ENCODE measurements at regions not wholly inside any gene's neighbourhood (a gene's known extent, or its start where the extent isn't known, plus 50 kb on each side); places are given as distances from the start of the nearest gene placed in this dataset.

DNA sequence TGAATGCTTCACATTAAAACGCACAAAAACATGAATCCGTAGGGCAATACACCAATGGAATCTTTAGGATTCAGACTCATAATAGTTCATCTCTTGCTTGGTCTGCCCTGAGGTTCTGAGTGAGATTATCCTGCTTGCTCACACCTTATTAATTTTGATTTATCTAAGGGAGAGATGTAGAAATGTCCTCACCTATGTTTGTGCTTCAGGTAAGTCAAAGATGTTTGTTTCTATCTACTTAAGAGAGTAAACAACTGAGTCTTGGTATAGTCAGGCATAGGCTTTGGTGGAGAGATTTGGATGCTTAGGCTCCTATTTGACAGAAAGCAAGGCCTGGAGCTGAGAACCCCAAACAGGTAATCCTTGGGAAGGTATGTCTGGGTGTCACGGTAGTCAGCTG lies 231.0 kb upstream of the TNP1 start:
- no peak overlapping the region for H3K27ac ChIP-seq
- H3K9me3 ChIP-seq (ENCODE audit: low read depth, low read length): no peaks in the 10 kb centered on the region
- no peaks in the 10 kb centered on the region for H3K36me3 ChIP-seq (ENCODE audit: insufficient read depth, low read length)
- no peak overlapping the region for H3K9ac ChIP-seq (ENCODE audit: insufficient read length)
- TF ChIP-seq POLR2AphosphoS5 (IDR thresholded peaks at IDR 0.05; ENCODE audit: borderline replicate concordance, low read depth, low read length) (no peak), FOXP2 (optimal IDR thresholded peaks at IDR 0.05; ENCODE audit: control extremely low read depth, extremely low read length, insufficient read depth) (no peak), EZH2 (IDR thresholded peaks at IDR 0.05) (no peak)
- no peak overlapping the region for H3K4me3 ChIP-seq
- no peak for DNase-seq (ENCODE audit: low read depth, low spot score)

DNA sequence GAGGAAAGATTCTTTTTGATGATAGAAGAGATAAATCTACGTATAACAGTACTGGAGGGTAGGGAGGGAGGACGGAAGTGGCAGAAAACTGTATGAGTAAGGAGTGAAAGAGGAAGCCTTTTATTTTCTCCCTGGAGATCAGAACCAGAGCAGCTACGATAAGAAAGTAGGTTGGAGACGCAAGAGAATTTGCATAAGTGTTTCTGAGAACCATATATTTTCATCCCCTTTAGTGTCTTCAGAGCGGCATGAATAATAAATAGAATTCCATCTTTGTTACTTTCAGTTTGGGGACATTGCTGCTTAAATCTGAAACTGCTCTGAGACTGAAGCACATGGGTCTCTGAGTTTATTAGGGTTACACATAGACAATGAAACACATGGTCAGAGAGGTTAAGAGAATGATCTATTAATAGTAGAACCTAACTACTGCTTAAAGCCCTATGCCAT lies 230.2 kb upstream of the TNP1 start:
- H3K4me3 ChIP-seq: peak overlapping the region; percentile 66
- peak overlapping the region; percentile 42; the same call in 1 of the 2 replicates for H3K27ac ChIP-seq
- TF ChIP-seq FOXP2 (optimal IDR thresholded peaks at IDR 0.05; ENCODE audit: control extremely low read depth, extremely low read length, insufficient read depth): no peak
- TF ChIP-seq POLR2AphosphoS5 (IDR thresholded peaks at IDR 0.05; ENCODE audit: borderline replicate concordance, low read depth, low read length): no peak
- TF ChIP-seq EZH2 (IDR thresholded peaks at IDR 0.05): no peak
- H3K9ac ChIP-seq (ENCODE audit: insufficient read length): peak overlapping the region; percentile 48
- H3K36me3 ChIP-seq (ENCODE audit: insufficient read depth, low read length): no peaks in the 10 kb centered on the region
- H3K9me3 ChIP-seq (ENCODE audit: low read depth, low read length): no peaks in the 10 kb centered on the region
- peak; percentile 28 for DNase-seq (ENCODE audit: low read depth, low spot score)

DNA sequence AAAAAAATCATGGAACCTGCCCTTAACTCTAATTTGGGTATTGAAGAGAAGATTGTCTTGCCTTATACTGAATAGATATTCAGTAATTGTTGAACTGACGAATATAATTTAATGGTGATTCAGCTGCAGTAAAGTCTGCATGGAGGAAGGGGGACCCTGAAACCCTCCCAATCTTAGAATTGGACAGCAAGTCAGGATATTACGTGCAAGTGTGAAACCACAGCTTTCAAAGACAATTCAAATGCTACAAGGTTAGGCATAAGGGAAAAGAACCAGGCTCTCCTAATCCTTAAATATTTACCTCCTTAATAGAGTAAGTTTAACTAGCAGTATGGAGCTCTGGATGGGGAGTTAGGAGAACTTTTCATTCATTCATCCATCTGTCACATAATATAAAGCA lies 226.9 kb upstream of the TNP1 start:
- no peak for DNase-seq (ENCODE audit: low read depth, low spot score)
- TF ChIP-seq FOXP2 (optimal IDR thresholded peaks at IDR 0.05; ENCODE audit: control extremely low read depth, extremely low read length, insufficient read depth) (no peak), EZH2 (IDR thresholded peaks at IDR 0.05) (no peak), POLR2AphosphoS5 (IDR thresholded peaks at IDR 0.05; ENCODE audit: borderline replicate concordance, low read depth, low read length) (no peak)
- no peak overlapping the region for H3K9ac ChIP-seq (ENCODE audit: insufficient read length)
- no peak overlapping the region for H3K27ac ChIP-seq
- no peaks in the 10 kb centered on the region for H3K9me3 ChIP-seq (ENCODE audit: low read depth, low read length)
- H3K36me3 ChIP-seq (ENCODE audit: insufficient read depth, low read length): no peaks in the 10 kb centered on the region
- no peak overlapping the region for H3K4me3 ChIP-seq

DNA sequence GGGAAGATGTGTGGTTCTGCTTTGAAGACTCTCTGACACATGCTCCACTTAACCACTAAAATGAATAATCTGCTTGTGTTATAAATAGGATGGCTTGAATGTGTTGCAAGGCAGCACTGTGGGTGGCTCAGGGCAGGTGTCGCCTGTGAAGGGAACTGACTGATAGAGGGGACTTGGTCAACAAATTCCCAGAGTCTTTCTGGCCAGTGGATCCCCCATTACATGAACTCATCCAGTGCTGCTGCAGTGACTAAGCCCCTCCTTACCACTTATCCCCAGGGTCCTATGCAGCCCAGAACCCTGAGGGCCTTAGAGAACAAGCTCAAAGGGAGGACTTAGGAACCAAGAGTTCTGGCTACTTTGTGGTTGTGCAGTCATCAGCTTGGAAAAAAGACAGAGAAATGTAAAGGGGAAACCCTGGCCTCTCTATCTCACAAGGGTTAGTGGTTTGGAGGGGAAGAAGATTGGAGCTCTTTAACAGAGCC lies 226.2 kb upstream of the TNP1 start:
- Histone ChIP-seq H3K27ac (no peak overlapping the region), H3K36me3 (ENCODE audit: insufficient read depth, low read length) (no peaks in the 10 kb centered on the region), H3K9me3 (ENCODE audit: low read depth, low read length) (no peaks in the 10 kb centered on the region), H3K4me3 (no peak overlapping the region), H3K9ac (ENCODE audit: insufficient read length) (no peak overlapping the region)
- TF ChIP-seq FOXP2 (optimal IDR thresholded peaks at IDR 0.05; ENCODE audit: control extremely low read depth, extremely low read length, insufficient read depth) (no peak), EZH2 (IDR thresholded peaks at IDR 0.05) (no peak)
- DNase-seq (ENCODE audit: low read depth, low spot score): no peak

DNA sequence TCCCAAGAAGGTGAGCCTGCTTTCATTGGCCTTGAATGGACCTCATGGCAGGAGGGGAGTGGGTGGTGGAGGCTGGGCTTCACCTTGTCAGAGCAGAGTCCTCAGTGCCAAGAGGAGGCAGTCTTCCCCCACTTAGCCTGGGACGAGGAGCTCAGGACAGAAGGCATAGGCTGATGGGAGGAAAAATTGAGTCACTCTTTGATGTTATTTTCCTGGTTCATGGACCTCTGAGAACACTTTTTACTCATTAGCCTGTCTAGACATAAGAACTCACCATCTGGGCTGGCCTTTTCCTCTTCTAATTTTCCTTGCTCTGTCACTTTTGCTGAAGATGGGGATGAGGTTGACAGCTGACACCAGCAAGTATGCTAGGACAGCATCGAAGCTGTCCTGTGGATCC lies 225.7 kb upstream of the TNP1 start:
- no peak for TF ChIP-seq EZH2 (IDR thresholded peaks at IDR 0.05)
- TF ChIP-seq FOXP2 (optimal IDR thresholded peaks at IDR 0.05; ENCODE audit: control extremely low read depth, extremely low read length, insufficient read depth): no peak
- TF ChIP-seq POLR2AphosphoS5 (IDR thresholded peaks at IDR 0.05; ENCODE audit: borderline replicate concordance, low read depth, low read length): no peak
- H3K4me3 ChIP-seq: no peak overlapping the region
- H3K9me3 ChIP-seq (ENCODE audit: low read depth, low read length): no peaks in the 10 kb centered on the region
- no peak overlapping the region for H3K9ac ChIP-seq (ENCODE audit: insufficient read length)
- H3K36me3 ChIP-seq (ENCODE audit: insufficient read depth, low read length): no peaks in the 10 kb centered on the region
- DNase-seq (ENCODE audit: low read depth, low spot score): no peak
- H3K27ac ChIP-seq: no peak overlapping the region

DNA sequence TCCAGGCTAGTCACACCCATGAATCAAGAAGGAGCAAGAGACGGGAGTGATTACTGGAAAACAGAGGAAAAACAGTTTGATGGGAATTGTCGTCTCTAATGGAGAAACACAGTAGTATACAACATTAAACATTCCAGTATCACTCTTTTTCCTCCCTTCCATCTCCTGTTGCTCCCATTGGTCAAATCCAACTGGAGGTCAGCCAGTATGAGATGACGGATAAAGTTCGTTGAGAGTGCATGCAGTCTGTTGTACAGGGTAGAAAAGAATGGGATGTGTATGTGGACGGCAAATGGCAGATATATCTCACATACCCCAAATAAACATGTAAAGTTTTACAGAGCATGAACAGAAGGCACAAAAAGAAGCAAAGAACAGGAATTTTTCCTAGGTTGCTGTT lies 221.9 kb upstream of the TNP1 start:
- DNase-seq (ENCODE audit: low read depth, low spot score): no peak
- no peak overlapping the region for H3K9ac ChIP-seq (ENCODE audit: insufficient read length)
- H3K36me3 ChIP-seq (ENCODE audit: insufficient read depth, low read length): no peaks in the 10 kb centered on the region
- no peak overlapping the region for H3K4me3 ChIP-seq
- no peaks in the 10 kb centered on the region for H3K9me3 ChIP-seq (ENCODE audit: low read depth, low read length)
- no peak for TF ChIP-seq FOXP2 (optimal IDR thresholded peaks at IDR 0.05; ENCODE audit: control extremely low read depth, extremely low read length, insufficient read depth)
- no peak for TF ChIP-seq EZH2 (IDR thresholded peaks at IDR 0.05)
- no peak for TF ChIP-seq POLR2AphosphoS5 (IDR thresholded peaks at IDR 0.05; ENCODE audit: borderline replicate concordance, low read depth, low read length)
- H3K27ac ChIP-seq: no peak overlapping the region

DNA sequence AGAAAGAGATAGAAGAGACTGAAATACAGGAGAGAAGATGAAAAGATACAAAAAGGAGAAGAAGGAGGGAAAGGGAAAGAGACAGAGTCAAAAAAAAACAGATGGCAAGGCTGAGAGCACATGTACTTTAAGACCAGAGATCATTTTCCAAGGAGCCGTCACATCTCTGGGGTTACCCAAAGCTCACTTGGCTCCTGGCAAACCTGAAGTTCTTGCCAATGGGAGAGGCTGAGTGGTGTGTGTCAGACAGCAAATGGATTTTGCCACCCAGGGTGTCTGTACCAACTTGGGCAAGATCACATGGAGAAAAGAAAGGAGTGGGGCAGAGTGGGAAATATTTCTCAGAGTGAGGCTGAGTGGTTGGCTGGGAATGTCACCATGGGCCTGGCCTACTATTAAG lies 219.3 kb upstream of the TNP1 start:
- no peak overlapping the region for H3K9ac ChIP-seq (ENCODE audit: insufficient read length)
- no peak for TF ChIP-seq FOXP2 (optimal IDR thresholded peaks at IDR 0.05; ENCODE audit: control extremely low read depth, extremely low read length, insufficient read depth)
- no peak for TF ChIP-seq POLR2AphosphoS5 (IDR thresholded peaks at IDR 0.05; ENCODE audit: borderline replicate concordance, low read depth, low read length)
- no peak for TF ChIP-seq EZH2 (IDR thresholded peaks at IDR 0.05)

DNA sequence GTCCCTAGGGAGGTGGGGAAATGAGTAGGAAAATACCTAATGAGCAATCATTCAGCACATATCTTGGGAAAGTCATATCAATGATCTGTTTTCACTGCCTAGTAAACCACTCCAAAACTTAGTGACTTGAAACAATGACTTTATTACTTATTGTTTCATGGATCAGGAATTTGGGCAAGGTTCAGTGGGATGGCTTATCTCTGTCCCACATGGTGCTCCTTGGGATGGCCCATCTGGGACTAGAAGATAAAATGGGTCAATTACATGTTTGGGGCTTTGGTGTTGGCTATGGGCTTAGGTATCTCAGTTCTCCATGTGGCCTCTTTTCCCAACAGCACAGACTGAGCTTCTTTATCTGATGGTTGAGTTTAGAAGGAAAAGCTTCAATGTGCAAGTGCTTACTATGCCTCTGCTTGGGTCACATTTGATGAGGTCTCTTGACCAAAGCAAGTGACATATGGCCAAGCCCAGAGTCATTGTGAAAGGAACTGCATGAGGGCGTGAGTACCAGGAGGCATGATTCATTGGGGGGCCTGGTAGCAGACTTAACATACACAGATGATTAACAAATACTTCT lies 218.1 kb upstream of the TNP1 start:
- Histone ChIP-seq H3K36me3 (ENCODE audit: insufficient read depth, low read length) (no peaks in the 10 kb centered on the region), H3K9ac (ENCODE audit: insufficient read length) (no peak overlapping the region), H3K4me3 (no peak overlapping the region), H3K27ac (no peak overlapping the region), H3K9me3 (ENCODE audit: low read depth, low read length) (no peaks in the 10 kb centered on the region)
- no peak for DNase-seq (ENCODE audit: low read depth, low spot score)
- TF ChIP-seq FOXP2 (optimal IDR thresholded peaks at IDR 0.05; ENCODE audit: control extremely low read depth, extremely low read length, insufficient read depth) (no peak), POLR2AphosphoS5 (IDR thresholded peaks at IDR 0.05; ENCODE audit: borderline replicate concordance, low read depth, low read length) (no peak), EZH2 (IDR thresholded peaks at IDR 0.05) (no peak)

More for the DNA sequence above, 219.3 kb upstream of the TNP1 start:
- DNase-seq (ENCODE audit: low read depth, low spot score): no peak
- Histone ChIP-seq H3K9me3 (ENCODE audit: low read depth, low read length) (no peaks in the 10 kb centered on the region), H3K36me3 (ENCODE audit: insufficient read depth, low read length) (no peaks in the 10 kb centered on the region), H3K4me3 (no peak overlapping the region), H3K27ac (no peak overlapping the region)

Data from SK-N-MC (cell line).